Prostate gland (tissue), 2 donors: ENCODE measurements at regions not wholly inside any gene's neighbourhood (a gene's known extent, or its start where the extent isn't known, plus 50 kb on each side); places are given as distances from the start of the nearest gene placed in this dataset.

Experiments
- DNase-seq: peaks from one replicate; pipeline ENCODE4 v3.0.0-alpha.2; 2019; ENCODE audit warnings: low spot score
- H3K27ac ChIP-seq, 2 donors: fragments of 200-600 bp; sonication (generic); 2 replicates each; pipeline ENCODE4 v1.5.1; 2017 to 2019
- H3K27me3 ChIP-seq: fragments of 200-600 bp; sonication (generic); replicated peaks from 2 replicates; pipeline ENCODE4 v1.5.1; 2019; ENCODE audit not compliant: insufficient read depth
- H3K36me3 ChIP-seq, 2 donors: fragments of 200-600 bp; sonication (generic); 1 replicate in 1 of 2; 2 replicates in 1 of 2; pipeline versions ENCODE4 v1.5.1 to v1.8.1; 2017 to 2019
- H3K4me1 ChIP-seq: fragments of 200-600 bp; sonication (generic); replicated peaks from 2 replicates; pipeline ENCODE4 v1.5.1; 2019
- H3K4me3 ChIP-seq, 2 donors: fragments of 200-600 bp; sonication (generic); 2 replicates each; pipeline ENCODE4 v1.5.1; 2017 to 2019
- H3K9me3 ChIP-seq: fragments of 200-600 bp; sonication (generic); 2 replicates; pipeline ENCODE4 v1.5.1; 2017
- POLR2A ChIP-seq: fragments of 450-650 bp; IDR thresholded peaks from one replicate; pipeline ENCODE4 v1.6.1; 2016; ENCODE audit warnings: antibody characterized with exemption, mild to moderate bottlenecking
- POLR2AphosphoS5 ChIP-seq: sonication (generic); formaldehyde crosslinking; IDR thresholded peaks from one replicate; pipeline ENCODE4 v1.6.1; 2017; ENCODE audit warnings: antibody characterized with exemption
- WGBS: methylation state at CpG from one replicate; pipeline ENCODE4 v1.1.5; 2018; 5-methylcytosine and 5-hydroxymethylcytosine counted together
- intact Hi-C: fragments of 100-400 bp; cut with DNase I; formaldehyde crosslinking; loops from one replicate; pipeline ENCODE4 v1.14.2; 2022
- TF ChIP-seq, protein P1 (sequence below), 4 experiments: fragments of 200-600 bp in 2 of 4; fragments of 450-650 bp in 2 of 4; sonication (generic) in 2 of 4; IDR thresholded peaks; 1 replicate in 3 of 4; 2 replicates in 1 of 4; pipeline ENCODE4 v1.5.1; 2016 to 2019; ENCODE audit warnings: antibody characterized with exemption in 4 of 4, mild to moderate bottlenecking in 2 of 4, moderate library complexity in 2 of 4

DNA sequence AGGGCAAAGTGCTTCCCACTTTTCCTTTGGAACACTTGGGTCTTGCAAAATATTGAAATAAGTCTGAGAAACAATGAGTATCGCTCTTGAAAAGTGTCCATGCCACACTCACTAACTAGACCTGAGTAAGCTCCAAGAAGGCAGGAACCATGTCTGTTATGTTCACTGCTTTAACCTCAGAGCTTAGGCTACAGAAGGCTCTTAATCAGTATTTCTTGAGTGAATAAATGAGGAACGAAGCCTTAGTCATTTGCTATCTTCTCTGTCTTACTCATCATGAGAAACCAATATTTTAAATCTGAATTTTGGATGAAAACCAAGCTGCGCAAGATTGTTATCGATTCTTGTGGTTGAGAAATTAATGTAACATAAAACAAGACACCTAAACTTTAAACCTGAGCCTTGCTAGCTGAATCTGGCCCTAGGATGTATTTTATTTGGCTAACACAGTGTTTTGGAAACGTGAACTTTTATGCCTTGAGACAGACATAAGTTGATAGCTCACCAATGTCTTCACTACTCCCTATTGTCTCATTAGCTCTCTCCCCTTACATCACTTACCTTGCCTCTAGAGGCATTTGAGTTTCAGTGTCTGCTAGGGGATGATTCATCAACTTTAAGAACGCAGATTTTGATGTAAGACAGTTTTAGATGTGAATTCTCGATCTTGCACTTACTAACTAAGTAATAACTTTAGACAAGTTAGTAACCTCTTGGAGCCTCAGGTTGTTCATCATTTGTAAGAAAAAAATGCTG is 392.8 kb upstream of the MEIS1 start:
- DNase-seq = no peak
- Histone ChIP-seq H3K4me1 (no peaks in the 10 kb centered on the region), H3K27me3 (no peaks in the 10 kb centered on the region), H3K27ac (no peak overlapping the region), H3K36me3 (no peaks in the 10 kb centered on the region), H3K9me3 (no peaks in the 10 kb centered on the region), H3K4me3 (no peak overlapping the region)
- TF ChIP-seq POLR2AphosphoS5 (no peak), POLR2A (no peak)
- TF ChIP-seq, protein P1, sequence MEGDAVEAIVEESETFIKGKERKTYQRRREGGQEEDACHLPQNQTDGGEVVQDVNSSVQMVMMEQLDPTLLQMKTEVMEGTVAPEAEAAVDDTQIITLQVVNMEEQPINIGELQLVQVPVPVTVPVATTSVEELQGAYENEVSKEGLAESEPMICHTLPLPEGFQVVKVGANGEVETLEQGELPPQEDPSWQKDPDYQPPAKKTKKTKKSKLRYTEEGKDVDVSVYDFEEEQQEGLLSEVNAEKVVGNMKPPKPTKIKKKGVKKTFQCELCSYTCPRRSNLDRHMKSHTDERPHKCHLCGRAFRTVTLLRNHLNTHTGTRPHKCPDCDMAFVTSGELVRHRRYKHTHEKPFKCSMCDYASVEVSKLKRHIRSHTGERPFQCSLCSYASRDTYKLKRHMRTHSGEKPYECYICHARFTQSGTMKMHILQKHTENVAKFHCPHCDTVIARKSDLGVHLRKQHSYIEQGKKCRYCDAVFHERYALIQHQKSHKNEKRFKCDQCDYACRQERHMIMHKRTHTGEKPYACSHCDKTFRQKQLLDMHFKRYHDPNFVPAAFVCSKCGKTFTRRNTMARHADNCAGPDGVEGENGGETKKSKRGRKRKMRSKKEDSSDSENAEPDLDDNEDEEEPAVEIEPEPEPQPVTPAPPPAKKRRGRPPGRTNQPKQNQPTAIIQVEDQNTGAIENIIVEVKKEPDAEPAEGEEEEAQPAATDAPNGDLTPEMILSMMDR (IDR thresholded peaks at IDR 0.05) = no peak
- 86% methylated on average over 7 of the region's 7 CpGs for WGBS
- intact Hi-C loops = no loop called here

DNA sequence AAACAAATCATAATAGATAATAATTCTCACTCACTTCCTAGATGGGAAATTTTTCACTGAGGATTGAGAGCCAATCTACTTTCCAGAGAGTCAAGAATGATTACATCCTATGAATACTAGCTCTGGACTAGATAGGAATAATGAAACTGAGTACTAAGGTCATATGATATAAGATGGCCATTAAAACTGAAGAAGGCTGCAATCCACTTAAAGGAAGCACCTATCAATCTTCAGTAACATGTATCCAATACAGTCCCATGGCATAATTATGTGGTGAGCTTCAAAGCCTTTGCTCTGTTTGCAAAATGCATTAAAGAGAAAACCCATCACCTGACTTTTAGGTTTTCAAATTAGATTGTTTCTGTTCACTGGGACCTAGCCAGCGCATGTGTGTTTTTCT is 398.0 kb upstream of the MEIS1 start:
- H3K9me3 ChIP-seq = no peaks in the 10 kb centered on the region
- H3K27me3 ChIP-seq = no peaks in the 10 kb centered on the region
- no peak for TF ChIP-seq POLR2AphosphoS5
- TF ChIP-seq, protein P1 (IDR thresholded peaks at IDR 0.05) = no peak
- TF ChIP-seq POLR2A = no peak
- H3K4me1 ChIP-seq = no peaks in the 10 kb centered on the region
- no peak overlapping the region for H3K27ac ChIP-seq
- H3K4me3 ChIP-seq = no peak overlapping the region
- no peak for DNase-seq
- WGBS = 100% methylated on average over 1 of the region's 1 CpG
- intact Hi-C loops = no loop called here
- H3K36me3 ChIP-seq = no peaks in the 10 kb centered on the region

DNA sequence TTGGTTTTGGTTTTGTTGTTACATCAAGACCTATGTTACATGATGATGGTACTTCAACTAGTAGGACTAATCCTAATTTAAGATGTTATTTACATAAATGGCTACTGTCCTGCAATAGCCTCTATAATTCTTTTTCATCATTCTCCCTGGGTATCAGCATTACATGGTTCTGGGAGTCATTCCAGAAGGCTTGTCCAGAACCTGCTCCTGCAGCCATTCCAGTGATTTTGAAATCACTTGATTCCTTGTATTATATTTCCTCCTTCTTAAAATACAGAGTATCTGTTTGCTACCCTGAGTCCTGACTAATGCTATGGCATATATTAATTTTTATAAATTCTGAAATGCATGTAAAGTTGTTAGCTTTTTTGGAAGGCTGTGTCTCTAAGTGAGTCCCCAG is 400.5 kb upstream of the MEIS1 start:
- H3K4me3 ChIP-seq = no peak overlapping the region
- intact Hi-C loops = no loop called here
- no peaks in the 10 kb centered on the region for H3K4me1 ChIP-seq
- no peaks in the 10 kb centered on the region for H3K9me3 ChIP-seq
- TF ChIP-seq POLR2A (no peak), POLR2AphosphoS5 (no peak)
- TF ChIP-seq, protein P1 (IDR thresholded peaks at IDR 0.05) = no peak
- no peak overlapping the region for H3K27ac ChIP-seq
- no peaks in the 10 kb centered on the region for H3K36me3 ChIP-seq
- DNase-seq = no peak
- H3K27me3 ChIP-seq = no peaks in the 10 kb centered on the region

DNA sequence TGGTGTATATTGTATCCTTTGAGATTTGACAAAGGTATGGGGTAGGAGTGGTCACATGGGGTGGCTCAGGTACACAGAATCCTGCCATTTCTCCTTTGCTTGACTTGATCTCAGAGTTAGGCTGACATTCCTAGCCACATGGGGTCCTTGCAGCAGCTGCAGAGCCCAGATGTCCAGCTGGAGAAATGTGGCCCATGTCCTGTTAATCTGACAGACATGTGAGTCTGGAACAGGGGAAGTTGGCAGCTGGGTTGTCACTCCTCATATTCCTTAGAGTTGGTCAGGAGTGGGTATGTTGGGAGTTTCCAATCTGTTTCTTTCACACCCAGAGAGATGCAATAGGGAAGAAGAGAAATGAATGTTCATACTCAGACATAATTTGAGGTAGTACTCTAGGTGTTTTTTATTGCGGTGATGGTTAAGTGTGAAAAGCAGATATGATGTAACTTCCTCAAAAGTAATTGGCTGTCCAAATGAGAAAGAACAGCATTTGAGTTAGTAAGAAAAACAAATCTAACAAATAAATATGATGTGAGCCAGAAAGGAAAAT is 402.6 kb upstream of the MEIS1 start:
- TF ChIP-seq POLR2AphosphoS5 (no peak), POLR2A (no peak)
- TF ChIP-seq, protein P1 (IDR thresholded peaks at IDR 0.05) = no peak
- intact Hi-C loops = no loop called here
- DNase-seq = no peak
- H3K9me3 ChIP-seq = no peaks in the 10 kb centered on the region
- H3K27ac ChIP-seq = no peak overlapping the region
- H3K4me1 ChIP-seq = no peaks in the 10 kb centered on the region
- H3K4me3 ChIP-seq = no peak overlapping the region
- H3K27me3 ChIP-seq = no peaks in the 10 kb centered on the region
- no peaks in the 10 kb centered on the region for H3K36me3 ChIP-seq
- 94% methylated on average over 1 of the region's 1 CpG for WGBS

DNA sequence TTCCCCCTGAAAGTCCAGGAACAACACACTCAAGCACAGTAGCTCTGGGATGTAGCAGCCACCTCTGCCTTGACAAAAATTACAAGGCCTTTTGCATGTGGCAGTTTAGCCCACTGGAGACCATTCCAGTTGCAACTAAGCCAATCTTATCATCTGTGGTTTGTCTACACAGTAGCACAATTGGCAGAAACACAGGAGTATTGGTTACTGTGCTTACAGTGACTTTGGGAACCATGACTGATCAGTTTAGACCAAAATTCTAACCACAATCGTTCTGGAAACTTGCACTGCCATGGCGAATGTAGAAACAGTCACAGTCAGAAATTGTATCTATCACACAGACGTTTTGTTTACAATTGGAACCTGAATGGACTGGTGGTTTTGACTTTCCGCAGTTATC is 403.7 kb upstream of the MEIS1 start:
- 82% methylated on average over 4 of the region's 4 CpGs for whole genome bisulfite sequencing
- Histone ChIP-seq H3K4me3 (no peak overlapping the region), H3K36me3 (no peaks in the 10 kb centered on the region), H3K27ac (no peak overlapping the region), H3K9me3 (no peaks in the 10 kb centered on the region), H3K4me1 (no peaks in the 10 kb centered on the region), H3K27me3 (no peaks in the 10 kb centered on the region)
- intact Hi-C loops = no loop called here
- no peak for DNase-seq
- TF ChIP-seq, protein P1 (IDR thresholded peaks at IDR 0.05) = no peak
- TF ChIP-seq POLR2A (no peak), POLR2AphosphoS5 (no peak)
